CD8-positive, alpha-beta memory T cell (primary cell): ENCODE measurements at regions not wholly inside any gene's neighbourhood (a gene's known extent, or its start where the extent isn't known, plus 50 kb on each side); places are given as distances from the start of the nearest gene placed in this dataset.

Experiments used
- CTCF ChIA-PET: fragments of 350-600 bp; sonication (Branson Sonifier 250); formaldehyde crosslinking; loops from one replicate; lab custom pipeline; 2021; ENCODE audit warnings: antibody characterized with exemption; lab: Charles Lee
- POLR2A ChIA-PET: fragments of 350-600 bp; sonication (Branson Sonifier 250); formaldehyde crosslinking; loops from one replicate; lab custom pipeline; 2021; ENCODE audit warnings: antibody characterized with exemption; lab: Charles Lee
- DNase-seq, 5 donors: peaks; one replicate each; pipeline versions ENCODE4 v3.0.0 to v3.0.0-alpha.2; 2020 to 2022; ENCODE audit warnings: mixed read lengths in 1 of 5
- H3K27ac ChIP-seq: one replicate; pipeline ENCODE4 v1.7.0; 2013; ENCODE audit warnings: low read depth, mild to moderate bottlenecking, low read length, moderate library complexity
- H3K27me3 ChIP-seq: 2 replicates; pipeline ENCODE4 v1.7.0; 2013; ENCODE audit warnings: low read length, mild to moderate bottlenecking; ENCODE audit not compliant: insufficient read depth, poor library complexity, severe bottlenecking
- H3K36me3 ChIP-seq: 2 replicates; pipeline ENCODE4 v1.7.0; 2013; ENCODE audit warnings: mild to moderate bottlenecking, low read length, moderate library complexity; ENCODE audit not compliant: insufficient read depth
- H3K4me1 ChIP-seq: 2 replicates; pipeline ENCODE4 v1.7.0; 2013; ENCODE audit warnings: mild to moderate bottlenecking, low read length, moderate library complexity; ENCODE audit not compliant: insufficient read depth
- H3K4me3 ChIP-seq: 2 replicates; pipeline ENCODE4 v1.7.0; 2013; ENCODE audit warnings: mild to moderate bottlenecking, low read length
- H3K9me3 ChIP-seq: 2 replicates; pipeline ENCODE4 v1.7.0; 2013; ENCODE audit warnings: mild to moderate bottlenecking, low read length
- H3K27ac Mint-ChIP-seq, 8 donors: one replicate each; pipeline ENCODE4 v1.8.0; 2020 to 2021; ENCODE audit warnings: mixed read lengths in 8 of 8, mild to moderate bottlenecking in 6 of 8, inconsistent platforms in 3 of 8, moderate library complexity in 3 of 8
- H3K27me3 Mint-ChIP-seq, 2 donors: one replicate each; pipeline ENCODE4 v1.8.0; 2020 to 2021; ENCODE audit warnings: mixed read lengths in 2 of 2, mild to moderate bottlenecking in 1 of 2, moderate library complexity in 1 of 2
- H3K36me3 Mint-ChIP-seq, 3 donors: one replicate each; pipeline ENCODE4 v1.8.0; 2020 to 2021; ENCODE audit warnings: mixed read lengths in 3 of 3, inconsistent platforms in 1 of 3, mild to moderate bottlenecking in 1 of 3
- H3K4me1 Mint-ChIP-seq, 3 donors: one replicate each; pipeline ENCODE4 v1.8.0; 2020 to 2021; ENCODE audit warnings: mixed read lengths in 3 of 3, inconsistent platforms in 1 of 3, mild to moderate bottlenecking in 1 of 3
- H3K4me3 Mint-ChIP-seq, 7 donors: one replicate each; pipeline ENCODE4 v1.8.0; 2020 to 2021; ENCODE audit warnings: mixed read lengths in 7 of 7, mild to moderate bottlenecking in 6 of 7, moderate library complexity in 4 of 7, inconsistent platforms in 2 of 7
- H3K9me3 Mint-ChIP-seq, 5 donors: one replicate each; pipeline ENCODE4 v1.8.0; 2020 to 2022; ENCODE audit warnings: mixed read lengths in 5 of 5, mild to moderate bottlenecking in 3 of 5, moderate library complexity in 2 of 5, inconsistent platforms in 1 of 5

- ChIA-PET CTCF (no interaction called here), POLR2A (no interaction called here)
- Mint-ChIP-seq H3K9me3 (peaks cover 14 to 46% (median 22%) of the 10 kb centered on the region in 5 donors), H3K4me3 (no peak overlapping the region), H3K4me1 (no peaks in the 10 kb centered on the region), H3K36me3 (no peaks in the 10 kb centered on the region), H3K27me3 (no peaks in the 10 kb centered on the region), H3K27ac (no peak overlapping the region)
- no peaks in the 10 kb centered on the region for H3K9me3 ChIP-seq
- no peak overlapping the region for H3K27ac ChIP-seq
- no peaks in the 10 kb centered on the region for H3K27me3 ChIP-seq
- DNase-seq = no peak
- H3K4me3 ChIP-seq = no peak overlapping the region
- H3K4me1 ChIP-seq = no peaks in the 10 kb centered on the region
- H3K36me3 ChIP-seq = no peaks in the 10 kb centered on the region
Measured at GRCh38 chr5:29170599-29170998, 2022.9 kb upstream of the CDH6 start.

GRCh38 chr5:29169886-29170285 is 2023.6 kb upstream of the CDH6 start:
- H3K27me3 Mint-ChIP-seq = no peaks in the 10 kb centered on the region
- CTCF ChIA-PET = no interaction called here
- H3K4me1 Mint-ChIP-seq = no peaks in the 10 kb centered on the region
- Histone ChIP-seq H3K27me3 (no peaks in the 10 kb centered on the region), H3K4me1 (no peaks in the 10 kb centered on the region), H3K9me3 (no peaks in the 10 kb centered on the region), H3K27ac (no peak overlapping the region), H3K36me3 (no peaks in the 10 kb centered on the region), H3K4me3 (no peak overlapping the region)
- H3K9me3 Mint-ChIP-seq = peaks cover 10 to 45% (median 19%) of the 10 kb centered on the region in 5 donors
- H3K27ac Mint-ChIP-seq = no peak overlapping the region
- H3K4me3 Mint-ChIP-seq = no peak overlapping the region
- H3K36me3 Mint-ChIP-seq = no peaks in the 10 kb centered on the region
- DNase-seq = no peak
- POLR2A ChIA-PET = no interaction called here

DNA sequence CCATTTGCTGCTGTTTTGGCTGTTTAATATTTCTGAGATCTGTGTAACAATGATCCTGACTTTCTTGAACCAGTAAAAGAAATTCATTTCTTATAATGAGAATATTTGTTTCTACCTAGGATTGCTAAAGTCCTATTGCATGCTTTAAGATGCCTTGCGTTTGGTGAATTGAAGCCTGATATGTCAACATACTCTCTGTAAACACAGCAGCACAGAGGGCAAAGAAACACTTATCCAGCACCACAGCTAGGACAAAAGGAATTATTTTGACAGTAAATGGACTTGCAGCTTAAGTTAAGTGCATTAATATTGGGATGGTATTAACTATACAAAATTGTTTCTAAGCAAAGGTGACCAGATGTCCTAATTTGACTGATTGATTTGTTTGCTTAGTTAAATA is 2031.2 kb upstream of the CDH6 start:
- no peak for DNase-seq
- Mint-ChIP-seq H3K4me3 (no peak overlapping the region), H3K27me3 (no peaks in the 10 kb centered on the region), H3K27ac (no peak overlapping the region), H3K4me1 (no peaks in the 10 kb centered on the region), H3K36me3 (no peaks in the 10 kb centered on the region), H3K9me3 (peaks cover 2 to 28% (median 12%) of the 10 kb centered on the region in 5 donors)
- Histone ChIP-seq H3K9me3 (no peaks in the 10 kb centered on the region), H3K27me3 (no peaks in the 10 kb centered on the region), H3K36me3 (no peaks in the 10 kb centered on the region), H3K27ac (no peak overlapping the region), H3K4me1 (no peaks in the 10 kb centered on the region), H3K4me3 (no peak overlapping the region)
- POLR2A ChIA-PET = no interaction called here
- CTCF ChIA-PET = no interaction called here

GRCh38 chr5:29161399-29162291 is 2031.8 kb upstream of the CDH6 start:
- H3K4me3 Mint-ChIP-seq = no peak overlapping the region
- no peaks in the 10 kb centered on the region for H3K9me3 ChIP-seq
- H3K27ac ChIP-seq = no peak overlapping the region
- no peaks in the 10 kb centered on the region for H3K4me1 ChIP-seq
- no peak overlapping the region for H3K27ac Mint-ChIP-seq
- no peaks in the 10 kb centered on the region for H3K27me3 ChIP-seq
- H3K36me3 ChIP-seq = no peaks in the 10 kb centered on the region
- no peaks in the 10 kb centered on the region for H3K36me3 Mint-ChIP-seq
- no peaks in the 10 kb centered on the region for H3K27me3 Mint-ChIP-seq
- no peak for DNase-seq
- CTCF ChIA-PET = no interaction called here
- H3K4me1 Mint-ChIP-seq = no peaks in the 10 kb centered on the region
- H3K4me3 ChIP-seq = no peak overlapping the region
- POLR2A ChIA-PET = no interaction called here
- H3K9me3 Mint-ChIP-seq = peaks cover 0 to 23% (median 10%) of the 10 kb centered on the region in 5 donors

GRCh38 chr5:29157975-29158374 is 2035.5 kb upstream of the CDH6 start:
- DNase-seq = no peak
- no peak overlapping the region for H3K27ac ChIP-seq
- peaks cover 0 to 26% (median 4%) of the 10 kb centered on the region in 5 donors for H3K9me3 Mint-ChIP-seq
- CTCF ChIA-PET = no interaction called here
- H3K27ac Mint-ChIP-seq = no peak overlapping the region
- POLR2A ChIA-PET = no interaction called here
- H3K36me3 Mint-ChIP-seq = no peaks in the 10 kb centered on the region
- no peaks in the 10 kb centered on the region for H3K4me1 ChIP-seq
- no peaks in the 10 kb centered on the region for H3K27me3 Mint-ChIP-seq
- no peaks in the 10 kb centered on the region for H3K9me3 ChIP-seq
- no peak overlapping the region for H3K4me3 Mint-ChIP-seq
- no peaks in the 10 kb centered on the region for H3K36me3 ChIP-seq
- no peaks in the 10 kb centered on the region for H3K27me3 ChIP-seq
- no peak overlapping the region for H3K4me3 ChIP-seq
- H3K4me1 Mint-ChIP-seq = no peaks in the 10 kb centered on the region

DNA sequence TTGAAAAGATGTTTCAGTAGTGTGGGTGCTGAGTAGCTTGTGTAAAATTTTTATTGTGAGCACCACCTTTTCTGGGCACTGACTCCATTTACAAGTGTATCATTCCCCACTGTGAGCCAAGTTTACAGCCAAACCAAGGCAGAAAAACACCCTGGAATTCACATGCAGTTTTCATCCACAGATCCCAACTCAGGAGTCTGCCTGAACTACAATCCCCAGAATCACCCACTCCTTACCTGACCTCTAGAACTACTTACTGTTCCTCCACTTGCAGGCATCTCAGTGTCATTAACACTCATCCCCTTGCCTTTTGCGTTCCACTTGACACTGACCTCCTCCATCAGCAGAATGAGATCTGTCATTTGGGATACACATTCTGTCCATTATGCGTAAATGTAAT is 2042.6 kb upstream of the CDH6 start:
- H3K27me3 ChIP-seq = no peaks in the 10 kb centered on the region
- CTCF ChIA-PET = no interaction called here
- no peak overlapping the region for H3K27ac ChIP-seq
- Mint-ChIP-seq H3K36me3 (no peaks in the 10 kb centered on the region), H3K27ac (no peak overlapping the region), H3K9me3 (peaks cover 0 to 25% (median 13%) of the 10 kb centered on the region in 5 donors), H3K4me3 (no peak overlapping the region), H3K4me1 (no peaks in the 10 kb centered on the region), H3K27me3 (no peaks in the 10 kb centered on the region)
- H3K9me3 ChIP-seq = no peaks in the 10 kb centered on the region
- DNase-seq = no peak
- H3K4me1 ChIP-seq = no peaks in the 10 kb centered on the region
- POLR2A ChIA-PET = no interaction called here
- H3K4me3 ChIP-seq = no peak overlapping the region
- H3K36me3 ChIP-seq = no peaks in the 10 kb centered on the region

DNA sequence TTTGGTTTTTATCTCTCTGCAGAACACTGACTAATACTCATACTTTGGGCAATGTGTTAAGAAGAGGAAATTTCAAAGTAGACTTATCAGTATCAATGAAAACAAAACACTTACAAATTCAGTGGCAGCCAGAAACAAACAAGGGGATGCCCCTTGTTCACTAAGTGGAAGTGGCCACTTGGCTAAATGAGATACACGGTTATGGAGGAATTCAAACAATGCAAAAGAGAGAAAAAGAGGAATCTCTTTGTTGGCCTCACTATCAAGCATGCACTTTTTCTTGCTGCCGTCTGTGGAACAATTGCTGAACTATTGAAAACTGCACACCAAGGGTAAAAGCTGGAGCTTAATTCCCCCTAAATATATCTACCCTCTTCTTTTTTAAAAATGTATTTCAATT is 2044.9 kb upstream of the CDH6 start:
- Mint-ChIP-seq H3K4me3 (no peak overlapping the region), H3K9me3 (peaks cover 0 to 28% (median 13%) of the 10 kb centered on the region in 5 donors), H3K4me1 (no peaks in the 10 kb centered on the region), H3K36me3 (no peaks in the 10 kb centered on the region), H3K27ac (no peak overlapping the region), H3K27me3 (no peaks in the 10 kb centered on the region)
- Histone ChIP-seq H3K9me3 (no peaks in the 10 kb centered on the region), H3K27me3 (no peaks in the 10 kb centered on the region), H3K27ac (no peak overlapping the region), H3K4me1 (no peaks in the 10 kb centered on the region), H3K36me3 (no peaks in the 10 kb centered on the region), H3K4me3 (no peak overlapping the region)
- ChIA-PET POLR2A (no interaction called here), CTCF (no interaction called here)
- DNase-seq = no peak

- Mint-ChIP-seq H3K9me3 (peaks cover 0 to 29% (median 13%) of the 10 kb centered on the region in 5 donors), H3K27me3 (no peaks in the 10 kb centered on the region), H3K27ac (no peak overlapping the region), H3K36me3 (no peaks in the 10 kb centered on the region), H3K4me1 (no peaks in the 10 kb centered on the region), H3K4me3 (no peak overlapping the region)
- CTCF ChIA-PET = no interaction called here
- no peak overlapping the region for H3K4me3 ChIP-seq
- POLR2A ChIA-PET = no interaction called here
- H3K36me3 ChIP-seq = no peaks in the 10 kb centered on the region
- no peaks in the 10 kb centered on the region for H3K27me3 ChIP-seq
- DNase-seq = no peak
- H3K9me3 ChIP-seq = no peaks in the 10 kb centered on the region
- H3K4me1 ChIP-seq = no peaks in the 10 kb centered on the region
- H3K27ac ChIP-seq = no peak overlapping the region
Measured at GRCh38 chr5:29148073-29148472, 2045.4 kb upstream of the CDH6 start.
